ENCODE measurements at regions not wholly inside any gene's neighbourhood (a gene's known extent, or its start where the extent isn't known, plus 50 kb on each side); places are given as distances from the start of the nearest gene placed in this dataset.

- WGBS, 2 donors (ENCODE audit: low coverage in 1 of 2), result 72 to 79% methylated on average over 4 of the region's 4 CpGs
- H3K27me3 ChIP-seq, result no peaks in the 10 kb centered on the region
Measured at GRCh38 chr4:66235876-66236275, 565.6 kb upstream of the EPHA5 start.

GRCh38 chr4:66229885-66230284 is 559.6 kb upstream of the EPHA5 start:
- H3K4me1 ChIP-seq, result no peaks in the 10 kb centered on the region
- WGBS, 2 donors (ENCODE audit: low coverage in 1 of 2), result 86 to 89% methylated on average over 1 to 2 of the region's 2 CpGs
- TF ChIP-seq POLR2A (IDR thresholded peaks at IDR 0.05) (no peak), EP300 (IDR thresholded peaks at IDR 0.05) (no peak), CTCF (IDR thresholded peaks at IDR 0.05) (no peak), POLR2AphosphoS5 (IDR thresholded peaks at IDR 0.05) (no peak)
- H3K27ac ChIP-seq, result no peak overlapping the region
- no peaks in the 10 kb centered on the region for H3K27me3 ChIP-seq
- H3K9me3 ChIP-seq, result no peaks in the 10 kb centered on the region
- ATAC-seq, result no peak
- no peak overlapping the region for H3K4me3 ChIP-seq
- H3K36me3 ChIP-seq, result no peaks in the 10 kb centered on the region

More at GRCh38 chr4:66235876-66236275, 565.6 kb upstream of the EPHA5 start:
- Histone ChIP-seq H3K27ac (no peak overlapping the region), H3K9me3 (no peaks in the 10 kb centered on the region), H3K4me3 (no peak overlapping the region), H3K4me1 (no peaks in the 10 kb centered on the region), H3K36me3 (no peaks in the 10 kb centered on the region)
- TF ChIP-seq POLR2A (IDR thresholded peaks at IDR 0.05), result no peak
- TF ChIP-seq CTCF (IDR thresholded peaks at IDR 0.05), result no peak
- no peak for TF ChIP-seq EP300 (IDR thresholded peaks at IDR 0.05)
- TF ChIP-seq POLR2AphosphoS5 (IDR thresholded peaks at IDR 0.05), result no peak
- no peak for ATAC-seq

GRCh38 chr4:66225539-66225938 is 555.2 kb upstream of the EPHA5 start:
- 95 to 100% methylated on average over 1 of the region's 1 CpG for WGBS, 2 donors (ENCODE audit: low coverage in 1 of 2)
- no peaks in the 10 kb centered on the region for H3K4me1 ChIP-seq
- no peak overlapping the region for H3K27ac ChIP-seq
- TF ChIP-seq CTCF (IDR thresholded peaks at IDR 0.05) (no peak), POLR2AphosphoS5 (IDR thresholded peaks at IDR 0.05) (no peak), EP300 (IDR thresholded peaks at IDR 0.05) (no peak)
- ATAC-seq, result no peak
- H3K4me3 ChIP-seq, result no peak overlapping the region
- no peaks in the 10 kb centered on the region for H3K9me3 ChIP-seq
- no peaks in the 10 kb centered on the region for H3K36me3 ChIP-seq
- no peaks in the 10 kb centered on the region for H3K27me3 ChIP-seq

GRCh38 chr4:66223068-66223703 is 552.9 kb upstream of the EPHA5 start:
- TF ChIP-seq CTCF (IDR thresholded peaks at IDR 0.05), result no peak
- TF ChIP-seq POLR2AphosphoS5 (IDR thresholded peaks at IDR 0.05), result no peak
- no peak for TF ChIP-seq POLR2A (IDR thresholded peaks at IDR 0.05)
- no peak for TF ChIP-seq EP300 (IDR thresholded peaks at IDR 0.05)

GRCh38 chr4:66219401-66219800 is 549.1 kb upstream of the EPHA5 start:
- H3K27ac ChIP-seq, result no peak overlapping the region
- WGBS, 2 donors (ENCODE audit: low coverage in 1 of 2), result 56 to 63% methylated on average over 2 of the region's 2 CpGs
- no peaks in the 10 kb centered on the region for H3K36me3 ChIP-seq
- H3K27me3 ChIP-seq, result no peaks in the 10 kb centered on the region
- H3K4me3 ChIP-seq, result no peak overlapping the region
- TF ChIP-seq POLR2A (IDR thresholded peaks at IDR 0.05) (no peak), POLR2AphosphoS5 (IDR thresholded peaks at IDR 0.05) (no peak), CTCF (IDR thresholded peaks at IDR 0.05) (no peak), EP300 (IDR thresholded peaks at IDR 0.05) (no peak)
- H3K4me1 ChIP-seq, result no peaks in the 10 kb centered on the region
- H3K9me3 ChIP-seq, result no peaks in the 10 kb centered on the region
- ATAC-seq, result no peak

More at GRCh38 chr4:66223068-66223703, 552.9 kb upstream of the EPHA5 start:
- H3K27me3 ChIP-seq, result no peaks in the 10 kb centered on the region
- no peaks in the 10 kb centered on the region for H3K4me1 ChIP-seq
- no peaks in the 10 kb centered on the region for H3K9me3 ChIP-seq
- H3K36me3 ChIP-seq, result no peaks in the 10 kb centered on the region
- WGBS, 2 donors (ENCODE audit: low coverage in 1 of 2), result 58 to 71% methylated on average over 7 to 9 of the region's 9 CpGs
- ATAC-seq, result no peak
- no peak overlapping the region for H3K4me3 ChIP-seq
- H3K27ac ChIP-seq, result no peak overlapping the region
